ENCODE measurements at regions not wholly inside any gene's neighbourhood (a gene's known extent, or its start where the extent isn't known, plus 50 kb on each side); places are given as distances from the start of the nearest gene placed in this dataset.
"Not testable (repeated sequence)": the region's sequence is repeated elsewhere in the genome, so short reads cannot be mapped to it uniquely, and the experiment has no call there.

GRCh38 chr4:154907345-154908045 lies 126.4 kb downstream of the RBM46 start:
- H3K4me1 ChIP-seq (ENCODE audit: control insufficient read depth in 5 of 5, insufficient read depth in 5 of 5, low read length in 5 of 5); H3K9ac ChIP-seq (ENCODE audit: low read length in 5 of 5); H3K27me3 ChIP-seq (ENCODE audit: control insufficient read depth in 5 of 5, insufficient read depth in 4 of 5, low read length in 5 of 5); H3K27ac ChIP-seq (ENCODE audit: low read depth, low read length); H3K36me3 ChIP-seq (ENCODE audit: control insufficient read depth in 5 of 5, insufficient read depth in 5 of 5, low read length in 5 of 5); H3K4me3 ChIP-seq (ENCODE audit: low read depth in 1 of 5, low read length in 5 of 5); H3K9me3 ChIP-seq (ENCODE audit: control insufficient read depth in 5 of 5, low read length in 5 of 5): not testable (repeated sequence)

- Histone ChIP-seq H3K4me1 (ENCODE audit: control insufficient read depth in 5 of 5, insufficient read depth in 5 of 5, low read length in 5 of 5) (no peaks in the 10 kb centered on the region), H3K4me3 (ENCODE audit: low read depth in 1 of 5, low read length in 5 of 5) (no peak overlapping the region), H3K36me3 (ENCODE audit: control insufficient read depth in 5 of 5, insufficient read depth in 5 of 5, low read length in 5 of 5) (no peaks in the 10 kb centered on the region), H3K27me3 (ENCODE audit: control insufficient read depth in 5 of 5, insufficient read depth in 4 of 5, low read length in 5 of 5) (no peaks in the 10 kb centered on the region), H3K9me3 (ENCODE audit: control insufficient read depth in 5 of 5, low read length in 5 of 5) (no peaks in the 10 kb centered on the region), H3K9ac (ENCODE audit: low read length in 5 of 5) (no peak overlapping the region), H3K27ac (ENCODE audit: low read depth, low read length) (no peak overlapping the region)
Observed at GRCh38 chr4:154908168-154908567, 127.1 kb downstream of the RBM46 start.

- Histone ChIP-seq H3K36me3 (ENCODE audit: control insufficient read depth in 5 of 5, insufficient read depth in 5 of 5, low read length in 5 of 5) (no peaks in the 10 kb centered on the region), H3K4me1 (ENCODE audit: control insufficient read depth in 5 of 5, insufficient read depth in 5 of 5, low read length in 5 of 5) (no peaks in the 10 kb centered on the region), H3K4me3 (ENCODE audit: low read depth in 1 of 5, low read length in 5 of 5) (no peak overlapping the region), H3K27ac (ENCODE audit: low read depth, low read length) (no peak overlapping the region), H3K9me3 (ENCODE audit: control insufficient read depth in 5 of 5, low read length in 5 of 5) (no peaks in the 10 kb centered on the region), H3K27me3 (ENCODE audit: control insufficient read depth in 5 of 5, insufficient read depth in 4 of 5, low read length in 5 of 5) (no peaks in the 10 kb centered on the region), H3K9ac (ENCODE audit: low read length in 5 of 5) (no peak overlapping the region)
Observed at GRCh38 chr4:154911097-154911496, 130.0 kb downstream of the RBM46 start.

DNA sequence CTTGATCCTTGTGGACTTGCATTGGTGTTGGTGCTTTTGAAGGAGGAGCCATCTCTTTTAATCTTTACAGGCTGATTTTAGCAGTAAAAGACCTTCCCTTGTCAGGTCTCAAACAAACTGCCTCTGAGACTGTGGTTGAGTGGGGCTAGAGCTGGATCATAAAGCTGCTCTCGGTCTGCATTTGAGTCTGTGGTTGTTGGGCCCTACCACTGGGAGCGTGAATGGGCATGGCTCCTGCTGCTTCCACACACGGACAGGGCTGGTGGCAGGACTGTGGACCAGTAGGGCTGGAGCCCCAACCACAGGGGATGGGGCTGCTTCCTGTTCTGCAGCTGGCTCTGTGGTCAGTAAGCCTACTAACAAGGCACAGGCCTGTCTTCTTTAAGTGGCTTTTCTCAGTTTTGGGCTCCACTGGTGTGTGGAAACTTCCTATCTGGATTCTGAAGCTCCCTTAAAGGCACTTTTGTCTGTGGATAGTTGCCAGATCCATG lies 130.6 kb downstream of the RBM46 start:
- no peaks in the 10 kb centered on the region for H3K36me3 ChIP-seq (ENCODE audit: control insufficient read depth in 5 of 5, insufficient read depth in 5 of 5, low read length in 5 of 5)
- no peaks in the 10 kb centered on the region for H3K4me1 ChIP-seq (ENCODE audit: control insufficient read depth in 5 of 5, insufficient read depth in 5 of 5, low read length in 5 of 5)
- H3K9me3 ChIP-seq (ENCODE audit: control insufficient read depth in 5 of 5, low read length in 5 of 5) = no peaks in the 10 kb centered on the region
- H3K27ac ChIP-seq (ENCODE audit: low read depth, low read length) = no peak overlapping the region
- no peak overlapping the region for H3K9ac ChIP-seq (ENCODE audit: low read length in 5 of 5)
- H3K4me3 ChIP-seq (ENCODE audit: low read depth in 1 of 5, low read length in 5 of 5) = no peak overlapping the region
- H3K27me3 ChIP-seq (ENCODE audit: control insufficient read depth in 5 of 5, insufficient read depth in 4 of 5, low read length in 5 of 5) = no peaks in the 10 kb centered on the region

- H3K4me3 ChIP-seq (ENCODE audit: low read depth in 1 of 5, low read length in 5 of 5) = no peak overlapping the region
- H3K9ac ChIP-seq (ENCODE audit: low read length in 5 of 5) = no peak overlapping the region
- H3K27ac ChIP-seq (ENCODE audit: low read depth, low read length) = no peak overlapping the region
Observed at GRCh38 chr4:154916068-154916467, 135.0 kb downstream of the RBM46 start.

DNA sequence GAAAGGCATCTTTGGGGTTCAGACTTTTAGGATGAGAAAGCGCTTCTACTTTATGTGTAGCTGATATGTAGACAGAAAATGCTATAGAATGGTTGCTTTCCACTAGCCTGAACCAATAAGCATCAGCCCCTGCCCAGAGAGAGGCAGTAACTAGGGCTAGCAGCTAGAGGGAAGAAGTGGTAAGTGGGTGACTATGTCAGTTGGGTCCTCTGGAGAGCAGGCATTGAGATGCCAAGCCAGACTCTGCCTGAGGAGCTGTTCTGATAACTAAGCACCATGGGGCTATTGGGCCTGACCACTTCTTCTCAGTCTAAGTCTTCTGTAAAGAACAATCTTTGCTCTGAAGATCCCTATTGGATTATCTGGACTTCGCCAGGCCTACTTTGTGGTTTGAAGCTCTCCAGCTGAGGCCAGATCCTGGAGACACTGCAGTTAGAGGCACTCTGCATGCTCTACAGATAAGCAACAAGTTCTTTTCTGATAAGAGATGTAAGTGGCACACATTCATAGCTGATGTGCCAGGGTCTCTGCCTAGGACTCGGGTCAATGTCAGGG lies 146.1 kb downstream of the RBM46 start:
- Histone ChIP-seq H3K9ac (ENCODE audit: low read length in 5 of 5) (no peak overlapping the region), H3K4me3 (ENCODE audit: low read depth in 1 of 5, low read length in 5 of 5) (no peak overlapping the region), H3K27ac (ENCODE audit: low read depth, low read length) (no peak overlapping the region), H3K36me3 (ENCODE audit: control insufficient read depth in 5 of 5, insufficient read depth in 5 of 5, low read length in 5 of 5) (no peaks in the 10 kb centered on the region), H3K9me3 (ENCODE audit: control insufficient read depth in 5 of 5, low read length in 5 of 5) (peaks cover 0 to 6% (median 0%) of the 10 kb centered on the region in 5 donors), H3K27me3 (ENCODE audit: control insufficient read depth in 5 of 5, insufficient read depth in 4 of 5, low read length in 5 of 5) (no peaks in the 10 kb centered on the region), H3K4me1 (ENCODE audit: control insufficient read depth in 5 of 5, insufficient read depth in 5 of 5, low read length in 5 of 5) (no peaks in the 10 kb centered on the region)

More at GRCh38 chr4:154916068-154916467, 135.0 kb downstream of the RBM46 start:
- Histone ChIP-seq H3K4me1 (ENCODE audit: control insufficient read depth in 5 of 5, insufficient read depth in 5 of 5, low read length in 5 of 5) (no peaks in the 10 kb centered on the region), H3K36me3 (ENCODE audit: control insufficient read depth in 5 of 5, insufficient read depth in 5 of 5, low read length in 5 of 5) (no peaks in the 10 kb centered on the region), H3K9me3 (ENCODE audit: control insufficient read depth in 5 of 5, low read length in 5 of 5) (no peaks in the 10 kb centered on the region), H3K27me3 (ENCODE audit: control insufficient read depth in 5 of 5, insufficient read depth in 4 of 5, low read length in 5 of 5) (no peaks in the 10 kb centered on the region)

GRCh38 chr4:154928640-154929257 lies 147.7 kb downstream of the RBM46 start:
- H3K9ac ChIP-seq (ENCODE audit: low read length in 5 of 5) = no peak overlapping the region
- no peak overlapping the region for H3K4me3 ChIP-seq (ENCODE audit: low read depth in 1 of 5, low read length in 5 of 5)
- no peaks in the 10 kb centered on the region for H3K27me3 ChIP-seq (ENCODE audit: control insufficient read depth in 5 of 5, insufficient read depth in 4 of 5, low read length in 5 of 5)
- H3K27ac ChIP-seq (ENCODE audit: low read depth, low read length) = no peak overlapping the region
- H3K36me3 ChIP-seq (ENCODE audit: control insufficient read depth in 5 of 5, insufficient read depth in 5 of 5, low read length in 5 of 5) = no peaks in the 10 kb centered on the region
- no peaks in the 10 kb centered on the region for H3K4me1 ChIP-seq (ENCODE audit: control insufficient read depth in 5 of 5, insufficient read depth in 5 of 5, low read length in 5 of 5)
- H3K9me3 ChIP-seq (ENCODE audit: control insufficient read depth in 5 of 5, low read length in 5 of 5) = peaks cover 0 to 6% (median 3%) of the 10 kb centered on the region in 5 donors

DNA sequence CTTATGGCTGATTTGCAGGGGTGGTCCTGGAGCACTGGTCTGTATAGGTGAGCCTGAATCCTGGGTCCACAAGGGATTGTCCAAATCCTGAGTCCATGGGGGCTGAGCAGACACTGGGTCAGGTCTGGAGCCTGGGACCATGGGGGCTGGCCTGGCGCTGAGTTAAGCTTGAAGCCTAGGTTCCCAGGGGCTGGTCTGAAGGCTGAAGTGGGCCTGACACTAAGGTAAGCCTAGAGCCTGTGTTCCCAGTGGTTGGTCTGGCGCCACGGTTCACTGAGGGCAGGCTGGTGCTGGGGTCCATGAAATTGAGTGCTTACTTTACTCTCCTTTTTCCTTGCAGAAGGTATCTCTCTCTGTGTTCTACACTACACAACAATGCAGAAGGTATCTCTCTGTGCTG lies 155.8 kb downstream of the RBM46 start:
- no peaks in the 10 kb centered on the region for H3K27me3 ChIP-seq (ENCODE audit: control insufficient read depth in 5 of 5, insufficient read depth in 4 of 5, low read length in 5 of 5)
- no peak overlapping the region for H3K4me3 ChIP-seq (ENCODE audit: low read depth in 1 of 5, low read length in 5 of 5)
- H3K9ac ChIP-seq (ENCODE audit: low read length in 5 of 5) = no peak overlapping the region
- no peaks in the 10 kb centered on the region for H3K4me1 ChIP-seq (ENCODE audit: control insufficient read depth in 5 of 5, insufficient read depth in 5 of 5, low read length in 5 of 5)
- H3K36me3 ChIP-seq (ENCODE audit: control insufficient read depth in 5 of 5, insufficient read depth in 5 of 5, low read length in 5 of 5) = no peaks in the 10 kb centered on the region
- no peak overlapping the region for H3K27ac ChIP-seq (ENCODE audit: low read depth, low read length)
- peaks cover 0 to 19% (median 0%) of the 10 kb centered on the region in 5 donors for H3K9me3 ChIP-seq (ENCODE audit: control insufficient read depth in 5 of 5, low read length in 5 of 5)

- Histone ChIP-seq H3K36me3 (ENCODE audit: control insufficient read depth in 5 of 5, insufficient read depth in 5 of 5, low read length in 5 of 5) (no peaks in the 10 kb centered on the region), H3K4me1 (ENCODE audit: control insufficient read depth in 5 of 5, insufficient read depth in 5 of 5, low read length in 5 of 5) (no peaks in the 10 kb centered on the region), H3K9me3 (ENCODE audit: control insufficient read depth in 5 of 5, low read length in 5 of 5) (peaks cover 0 to 14% (median 0%) of the 10 kb centered on the region in 5 donors), H3K9ac (ENCODE audit: low read length in 5 of 5) (no peak overlapping the region), H3K4me3 (ENCODE audit: low read depth in 1 of 5, low read length in 5 of 5) (no peak overlapping the region), H3K27ac (ENCODE audit: low read depth, low read length) (no peak overlapping the region), H3K27me3 (ENCODE audit: control insufficient read depth in 5 of 5, insufficient read depth in 4 of 5, low read length in 5 of 5) (no peaks in the 10 kb centered on the region)
Observed at GRCh38 chr4:154939851-154940250, 158.8 kb downstream of the RBM46 start.

GRCh38 chr4:154942176-154942575 lies 161.1 kb downstream of the RBM46 start:
- Histone ChIP-seq H3K4me3 (ENCODE audit: low read depth in 1 of 5, low read length in 5 of 5) (no peak overlapping the region), H3K9me3 (ENCODE audit: control insufficient read depth in 5 of 5, low read length in 5 of 5) (no peaks in the 10 kb centered on the region), H3K27me3 (ENCODE audit: control insufficient read depth in 5 of 5, insufficient read depth in 4 of 5, low read length in 5 of 5) (no peaks in the 10 kb centered on the region), H3K9ac (ENCODE audit: low read length in 5 of 5) (no peak overlapping the region), H3K4me1 (ENCODE audit: control insufficient read depth in 5 of 5, insufficient read depth in 5 of 5, low read length in 5 of 5) (no peaks in the 10 kb centered on the region), H3K36me3 (ENCODE audit: control insufficient read depth in 5 of 5, insufficient read depth in 5 of 5, low read length in 5 of 5) (no peaks in the 10 kb centered on the region), H3K27ac (ENCODE audit: low read depth, low read length) (no peak overlapping the region)
